CD14-positive monocyte (primary cell): ENCODE measurements at regions not wholly inside any gene's neighbourhood (a gene's known extent, or its start where the extent isn't known, plus 50 kb on each side); places are given as distances from the start of the nearest gene placed in this dataset.

Experiments
- DNase-seq, 3 donors: peaks; one replicate each; pipeline ENCODE4 v3.0.0-alpha.2; 2011 to 2022
- H2AFZ ChIP-seq: 2 replicates; pipeline ENCODE4 v1.6.0; 2012; ENCODE audit warnings: mild to moderate bottlenecking, low read depth, low read length, inconsistent platforms; ENCODE audit not compliant: insufficient read depth, poor library complexity, severe bottlenecking
- H3K27ac ChIP-seq, 2 donors: 1 replicate in 1 of 2; 2 replicates in 1 of 2; pipeline ENCODE4 v1.5.1; 2012 to 2013; ENCODE audit warnings: low read length in 2 of 2, control low read depth in 1 of 2, inconsistent platforms in 1 of 2, low read depth in 1 of 2, mild to moderate bottlenecking in 1 of 2
- H3K27me3 ChIP-seq, 2 donors: one replicate each; pipeline versions ENCODE4 v1.6.0 to v1.6.1; 2011 to 2013; ENCODE audit warnings: low read length in 2 of 2; ENCODE audit not compliant: control insufficient read depth in 2 of 2, insufficient read depth in 2 of 2
- H3K36me3 ChIP-seq, 2 donors: replicated peaks in 1 of 2; 1 replicate in 1 of 2; 2 replicates in 1 of 2; pipeline versions ENCODE4 v1.5.1 to v1.6.1; 2012 to 2013; ENCODE audit warnings: low read length in 2 of 2, control low read depth in 1 of 2, inconsistent platforms in 1 of 2, mild to moderate bottlenecking in 1 of 2; ENCODE audit not compliant: insufficient read depth in 2 of 2, control insufficient read depth in 1 of 2
- H3K4me1 ChIP-seq, 2 donors: 1 replicate in 1 of 2; 2 replicates in 1 of 2; pipeline versions ENCODE4 v1.5.1 to v1.6.1; 2012 to 2013; ENCODE audit warnings: low read length in 2 of 2, control low read depth in 1 of 2, inconsistent platforms in 1 of 2, mild to moderate bottlenecking in 1 of 2, moderate library complexity in 1 of 2; ENCODE audit not compliant: insufficient read depth in 2 of 2, control insufficient read depth in 1 of 2
- H3K4me2 ChIP-seq: replicated peaks from 2 replicates; pipeline ENCODE3; 2012; ENCODE audit warnings: low read length, moderate library complexity, mild to moderate bottlenecking; ENCODE audit not compliant: poor library complexity, severe bottlenecking; ENCODE audit errors: extremely low read depth
- H3K4me3 ChIP-seq, 3 experiments: fragments of 200-600 bp in 1 of 3; sonication (generic) in 1 of 3; replicated peaks in 1 of 3; 1 replicate in 2 of 3; 2 replicates in 1 of 3; pipeline ENCODE4 v1.5.1; 2011 to 2013; ENCODE audit warnings: low read length in 3 of 3, mild to moderate bottlenecking in 3 of 3, control low read depth in 2 of 3, low read depth in 2 of 3, inconsistent platforms in 1 of 3, moderate library complexity in 1 of 3
- H3K79me2 ChIP-seq: 2 replicates; pipeline ENCODE4 v1.6.0; 2012; ENCODE audit warnings: mild to moderate bottlenecking, control low read depth, inconsistent platforms, low read length, moderate library complexity; ENCODE audit not compliant: insufficient read depth
- H3K9ac ChIP-seq: 2 replicates; pipeline ENCODE4 v1.6.0; 2017; ENCODE audit warnings: low read length, mild to moderate bottlenecking; ENCODE audit not compliant: insufficient read depth, poor library complexity, severe bottlenecking
- H3K9me3 ChIP-seq, 2 donors: replicated peaks in 1 of 2; 1 replicate in 1 of 2; 2 replicates in 1 of 2; pipeline versions ENCODE4 v1.5.1 to v1.6.1; 2012 to 2013; ENCODE audit warnings: low read length in 2 of 2, control low read depth in 1 of 2; ENCODE audit not compliant: control insufficient read depth in 1 of 2, insufficient read depth in 1 of 2
- H4K20me1 ChIP-seq: 2 replicates; pipeline ENCODE4 v1.6.0; 2012; ENCODE audit warnings: mild to moderate bottlenecking, low read length, control low read depth, moderate library complexity; ENCODE audit not compliant: insufficient read depth
- H3K27ac Mint-ChIP-seq, 7 donors: one replicate each; pipeline ENCODE4 v1.8.0; 2020; ENCODE audit warnings: mild to moderate bottlenecking in 7 of 7, mixed read lengths in 7 of 7, moderate library complexity in 6 of 7, inconsistent platforms in 2 of 7
- H3K27me3 Mint-ChIP-seq, 3 donors: one replicate each; pipeline ENCODE4 v1.8.0; 2021 to 2022; ENCODE audit warnings: low read depth in 3 of 3, mild to moderate bottlenecking in 3 of 3, mixed read lengths in 3 of 3, moderate library complexity in 3 of 3, inconsistent platforms in 1 of 3
- H3K36me3 Mint-ChIP-seq, 2 donors: one replicate each; pipeline ENCODE4 v1.8.0; 2020; ENCODE audit warnings: mixed read lengths in 2 of 2, inconsistent platforms in 1 of 2, mild to moderate bottlenecking in 1 of 2
- H3K4me1 Mint-ChIP-seq: one replicate; pipeline ENCODE4 v1.8.0; 2020; ENCODE audit warnings: mild to moderate bottlenecking, mixed read lengths
- H3K4me3 Mint-ChIP-seq, 2 donors: one replicate each; pipeline ENCODE4 v1.8.0; 2020; ENCODE audit warnings: mild to moderate bottlenecking in 2 of 2, mixed read lengths in 2 of 2, moderate library complexity in 1 of 2
- H3K9me3 Mint-ChIP-seq, 7 donors: one replicate each; pipeline ENCODE4 v1.8.0; 2020 to 2022; ENCODE audit warnings: mixed read lengths in 7 of 7, mild to moderate bottlenecking in 6 of 7, moderate library complexity in 6 of 7, inconsistent platforms in 2 of 7
- WGBS: methylation state at CpG from one replicate; pipeline ENCODE4 v1.1.5; 2013; ENCODE audit warnings: missing lambda C conversion rate; ENCODE audit not compliant: insufficient coverage; 5-methylcytosine and 5-hydroxymethylcytosine counted together
- intact Hi-C, 2 donors: fragments of 100-400 bp; cut with micrococcal nuclease; formaldehyde crosslinking; loops; one replicate each; pipeline versions ENCODE4 v1.15.0 to v1.15.1; 2023
- TF ChIP-seq, protein P1 (sequence below): fragments of 200-600 bp; IDR thresholded peaks from one replicate; pipeline ENCODE4 v1.8.0; 2022; ENCODE audit warnings: antibody characterized with exemption, mild to moderate bottlenecking

DNA sequence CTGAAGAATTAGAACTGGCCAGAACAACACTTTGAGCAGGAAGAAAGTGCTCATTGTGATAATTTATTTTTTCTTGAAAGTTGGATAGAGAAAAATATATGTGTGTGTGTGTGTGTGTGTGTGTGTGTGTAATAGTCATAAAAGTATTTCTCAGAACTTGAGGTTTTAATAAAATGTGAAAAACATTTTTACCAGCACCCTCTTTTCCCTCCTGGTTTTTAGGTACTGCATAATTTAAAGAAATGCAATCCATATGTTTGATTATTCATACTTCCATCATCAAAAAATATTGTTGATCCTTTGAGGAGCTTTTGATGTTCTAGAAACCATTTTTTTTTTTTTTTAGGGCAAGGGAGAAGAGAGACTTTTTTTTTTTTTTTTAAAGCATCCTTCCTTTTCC is 66.8 kb upstream of the JUN start:
- H3K4me1 ChIP-seq = peaks cover 17% of the 10 kb centered on the region in 2 donors
- intact Hi-C loops = no loop called here
- H3K27ac ChIP-seq = no peak overlapping the region
- no peaks in the 10 kb centered on the region for H4K20me1 ChIP-seq
- no peaks in the 10 kb centered on the region for H3K36me3 ChIP-seq
- H2AFZ ChIP-seq = no peak overlapping the region
- H3K9me3 ChIP-seq = no peaks in the 10 kb centered on the region
- Mint-ChIP-seq H3K4me1 (peaks cover 16% of the 10 kb centered on the region), H3K27me3 (peaks cover 3 to 7% (median 5%) of the 10 kb centered on the region in 3 donors), H3K36me3 (no peaks in the 10 kb centered on the region), H3K27ac (no peak overlapping the region), H3K4me3 (no peak overlapping the region), H3K9me3 (no peaks in the 10 kb centered on the region)
- no peaks in the 10 kb centered on the region for H3K27me3 ChIP-seq
- no peak overlapping the region for H3K4me2 ChIP-seq
- H3K4me3 ChIP-seq = no peak overlapping the region
- no peak for DNase-seq
- no peaks in the 10 kb centered on the region for H3K79me2 ChIP-seq
- TF ChIP-seq, protein P1, sequence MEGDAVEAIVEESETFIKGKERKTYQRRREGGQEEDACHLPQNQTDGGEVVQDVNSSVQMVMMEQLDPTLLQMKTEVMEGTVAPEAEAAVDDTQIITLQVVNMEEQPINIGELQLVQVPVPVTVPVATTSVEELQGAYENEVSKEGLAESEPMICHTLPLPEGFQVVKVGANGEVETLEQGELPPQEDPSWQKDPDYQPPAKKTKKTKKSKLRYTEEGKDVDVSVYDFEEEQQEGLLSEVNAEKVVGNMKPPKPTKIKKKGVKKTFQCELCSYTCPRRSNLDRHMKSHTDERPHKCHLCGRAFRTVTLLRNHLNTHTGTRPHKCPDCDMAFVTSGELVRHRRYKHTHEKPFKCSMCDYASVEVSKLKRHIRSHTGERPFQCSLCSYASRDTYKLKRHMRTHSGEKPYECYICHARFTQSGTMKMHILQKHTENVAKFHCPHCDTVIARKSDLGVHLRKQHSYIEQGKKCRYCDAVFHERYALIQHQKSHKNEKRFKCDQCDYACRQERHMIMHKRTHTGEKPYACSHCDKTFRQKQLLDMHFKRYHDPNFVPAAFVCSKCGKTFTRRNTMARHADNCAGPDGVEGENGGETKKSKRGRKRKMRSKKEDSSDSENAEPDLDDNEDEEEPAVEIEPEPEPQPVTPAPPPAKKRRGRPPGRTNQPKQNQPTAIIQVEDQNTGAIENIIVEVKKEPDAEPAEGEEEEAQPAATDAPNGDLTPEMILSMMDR = no peak
- H3K9ac ChIP-seq = no peak overlapping the region

DNA sequence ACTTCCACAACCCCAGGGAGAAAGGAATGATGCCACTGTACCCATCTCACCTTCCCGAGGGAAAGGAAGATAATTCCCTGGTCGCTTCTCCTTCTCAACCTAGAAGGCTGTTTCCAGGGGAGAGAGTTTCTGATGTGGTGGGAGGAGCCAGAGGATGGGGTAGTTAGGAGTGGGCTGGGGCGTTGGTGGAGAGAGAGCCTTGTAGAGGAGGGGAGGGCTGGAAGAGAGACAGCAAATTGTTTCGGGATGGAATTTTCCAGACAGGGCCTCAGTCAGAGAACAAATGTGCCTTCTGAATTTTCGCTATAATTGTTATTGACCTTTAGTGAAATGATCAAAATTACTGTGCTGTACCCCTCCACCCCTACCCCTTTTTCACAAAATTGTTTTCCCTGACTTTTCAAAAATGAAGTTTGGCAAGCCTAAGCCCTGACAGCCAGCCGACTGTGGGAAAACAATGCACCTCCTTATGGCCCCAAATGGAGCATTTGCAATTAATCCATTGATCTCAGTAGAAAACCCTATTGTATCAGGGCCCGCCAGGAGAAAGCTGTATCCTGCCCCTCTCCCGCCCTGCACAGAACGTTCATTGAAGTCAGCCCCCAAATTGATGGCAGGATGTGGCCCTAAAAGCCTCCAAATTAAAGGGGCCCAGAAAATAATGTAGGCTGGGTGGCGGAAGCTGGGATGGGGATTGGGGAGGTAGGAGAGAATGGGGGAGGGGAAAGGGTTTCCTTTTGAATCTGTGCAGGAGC is 69.1 kb upstream of the JUN start:
- no peak overlapping the region for H3K27ac Mint-ChIP-seq
- TF ChIP-seq, protein P1 = no peak
- no peak overlapping the region for H2AFZ ChIP-seq
- H4K20me1 ChIP-seq = no peaks in the 10 kb centered on the region
- WGBS = 93% methylated on average over 7 of the region's 10 CpGs
- H3K27ac ChIP-seq = no peak overlapping the region
- DNase-seq = no peak
- H3K4me1 ChIP-seq = peaks cover 12 to 13% of the 10 kb centered on the region in 2 donors
- H3K9ac ChIP-seq = no peak overlapping the region
- no peaks in the 10 kb centered on the region for H3K36me3 ChIP-seq
- no peaks in the 10 kb centered on the region for H3K36me3 Mint-ChIP-seq
- no peaks in the 10 kb centered on the region for H3K9me3 ChIP-seq
- H3K4me3 ChIP-seq = no peak overlapping the region
- no peaks in the 10 kb centered on the region for H3K27me3 ChIP-seq
- H3K4me3 Mint-ChIP-seq = no peak overlapping the region
- H3K9me3 Mint-ChIP-seq = peaks cover 0 to 5% (median 0%) of the 10 kb centered on the region in 7 donors
- H3K79me2 ChIP-seq = no peaks in the 10 kb centered on the region
- peaks cover 12% of the 10 kb centered on the region for H3K4me1 Mint-ChIP-seq
- H3K4me2 ChIP-seq = no peak overlapping the region
- H3K27me3 Mint-ChIP-seq = peaks cover 3 to 7% (median 5%) of the 10 kb centered on the region in 3 donors
- intact Hi-C loops = no loop called here
